ENCODE measurements at regions not wholly inside any gene's neighbourhood (a gene's known extent, or its start where the extent isn't known, plus 50 kb on each side); places are given as distances from the start of the nearest gene placed in this dataset.

DNA sequence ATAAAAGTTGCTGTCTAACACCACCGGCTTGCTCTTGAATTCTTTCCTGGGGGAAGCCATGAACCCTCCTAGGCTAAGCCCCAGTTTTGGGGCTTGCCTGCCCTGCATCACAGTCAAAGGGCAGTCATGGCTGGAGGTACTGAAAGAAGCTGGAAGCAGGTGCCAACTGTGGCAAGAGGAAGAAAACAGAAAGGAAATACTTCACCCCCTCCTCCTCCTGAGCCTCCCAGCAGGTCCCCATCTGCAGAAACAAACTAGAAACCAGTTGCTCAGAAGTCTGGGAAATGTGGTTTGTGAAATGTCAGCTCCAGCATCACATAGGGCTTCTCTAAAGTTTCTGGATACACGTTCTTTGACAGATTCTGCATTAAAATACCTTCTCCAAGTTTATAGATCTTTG lies 150.0 kb upstream of the PSMD7 start:
- TF ChIP-seq, protein P1, sequence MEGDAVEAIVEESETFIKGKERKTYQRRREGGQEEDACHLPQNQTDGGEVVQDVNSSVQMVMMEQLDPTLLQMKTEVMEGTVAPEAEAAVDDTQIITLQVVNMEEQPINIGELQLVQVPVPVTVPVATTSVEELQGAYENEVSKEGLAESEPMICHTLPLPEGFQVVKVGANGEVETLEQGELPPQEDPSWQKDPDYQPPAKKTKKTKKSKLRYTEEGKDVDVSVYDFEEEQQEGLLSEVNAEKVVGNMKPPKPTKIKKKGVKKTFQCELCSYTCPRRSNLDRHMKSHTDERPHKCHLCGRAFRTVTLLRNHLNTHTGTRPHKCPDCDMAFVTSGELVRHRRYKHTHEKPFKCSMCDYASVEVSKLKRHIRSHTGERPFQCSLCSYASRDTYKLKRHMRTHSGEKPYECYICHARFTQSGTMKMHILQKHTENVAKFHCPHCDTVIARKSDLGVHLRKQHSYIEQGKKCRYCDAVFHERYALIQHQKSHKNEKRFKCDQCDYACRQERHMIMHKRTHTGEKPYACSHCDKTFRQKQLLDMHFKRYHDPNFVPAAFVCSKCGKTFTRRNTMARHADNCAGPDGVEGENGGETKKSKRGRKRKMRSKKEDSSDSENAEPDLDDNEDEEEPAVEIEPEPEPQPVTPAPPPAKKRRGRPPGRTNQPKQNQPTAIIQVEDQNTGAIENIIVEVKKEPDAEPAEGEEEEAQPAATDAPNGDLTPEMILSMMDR (conservative IDR thresholded peaks at IDR 0.05; ENCODE audit: low read depth, low read length): no peak
- TF ChIP-seq EZH2 (IDR thresholded peaks at IDR 0.05; ENCODE audit: low read length, unreplicated experiment) (no peak), EZH2phosphoT487 (IDR thresholded peaks at IDR 0.05; ENCODE audit: borderline replicate concordance, low read length) (no peak)

Data from PC-3 (cell line).